ENCODE measurements at regions not wholly inside any gene's neighbourhood (a gene's known extent, or its start where the extent isn't known, plus 50 kb on each side); places are given as distances from the start of the nearest gene placed in this dataset.

DNA sequence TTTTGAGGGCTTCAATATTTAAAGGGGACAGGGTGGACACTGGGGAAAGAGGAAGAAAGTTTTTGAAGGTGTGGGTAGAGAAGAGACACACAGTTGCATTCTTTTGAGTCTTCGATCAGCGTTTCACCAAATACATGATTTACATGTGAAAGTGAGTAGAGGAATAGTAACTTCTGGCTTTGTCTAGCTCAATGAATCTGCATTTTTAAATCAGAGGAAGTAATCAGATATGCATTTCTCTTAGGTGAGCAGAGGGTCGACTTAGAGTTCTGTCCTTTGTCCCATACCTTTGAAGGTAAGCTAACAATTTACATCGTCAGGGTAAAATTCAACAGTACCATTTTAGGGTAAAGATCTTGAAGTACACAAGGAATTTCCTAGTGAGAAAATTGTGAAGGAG is 406.4 kb upstream of the ZNF462 start:
- Histone ChIP-seq H3K79me2 (replicated peaks; ENCODE audit: insufficient read depth, low read length) (no peaks in the 10 kb centered on the region), H3K9me3 (ENCODE audit: low read length) (no peaks in the 10 kb centered on the region), H3K4me2 (ENCODE audit: low read length) (no peak overlapping the region), H3K36me3 (ENCODE audit: insufficient read depth, low read length) (no peaks in the 10 kb centered on the region), H3K9ac (ENCODE audit: low read length) (no peak overlapping the region), H3K4me3 (ENCODE audit: low read length) (no peak overlapping the region), H3K27me3 (ENCODE audit: insufficient read depth, low read depth, low read length) (no peaks in the 10 kb centered on the region), H4K20me1 (ENCODE audit: insufficient read depth) (no peaks in the 10 kb centered on the region), H3K9me2 (ENCODE audit: insufficient read depth, low read length) (no peaks in the 10 kb centered on the region), H3K27ac (ENCODE audit: low read length) (no peak overlapping the region), H3F3A (ENCODE audit: insufficient read depth, low read length, poor library complexity, severe bottlenecking) (no peaks in the 10 kb centered on the region), H2AFZ (ENCODE audit: low read depth, low read length) (no peak overlapping the region)
- TF ChIP-seq SMC3 (conservative IDR thresholded peaks at IDR 0.05; ENCODE audit: poor library complexity) (no peak), EZH2 (IDR thresholded peaks at IDR 0.05; ENCODE audit: borderline replicate concordance, insufficient read depth, low read length, poor library complexity, severe bottlenecking) (no peak), EP300 (conservative IDR thresholded peaks at IDR 0.05; ENCODE audit: poor library complexity, severe bottlenecking) (no peak), REST (IDR thresholded peaks at IDR 0.05; ENCODE audit: borderline replicate concordance) (no peak), TAF1 (IDR thresholded peaks at IDR 0.05; ENCODE audit: low read depth) (no peak), MXI1 (conservative IDR thresholded peaks at IDR 0.05; ENCODE audit: poor library complexity, severe bottlenecking) (no peak), POLR2AphosphoS5 (IDR thresholded peaks at IDR 0.05) (no peak), RAD21 (conservative IDR thresholded peaks at IDR 0.05) (no peak)
- TF ChIP-seq, protein P1, sequence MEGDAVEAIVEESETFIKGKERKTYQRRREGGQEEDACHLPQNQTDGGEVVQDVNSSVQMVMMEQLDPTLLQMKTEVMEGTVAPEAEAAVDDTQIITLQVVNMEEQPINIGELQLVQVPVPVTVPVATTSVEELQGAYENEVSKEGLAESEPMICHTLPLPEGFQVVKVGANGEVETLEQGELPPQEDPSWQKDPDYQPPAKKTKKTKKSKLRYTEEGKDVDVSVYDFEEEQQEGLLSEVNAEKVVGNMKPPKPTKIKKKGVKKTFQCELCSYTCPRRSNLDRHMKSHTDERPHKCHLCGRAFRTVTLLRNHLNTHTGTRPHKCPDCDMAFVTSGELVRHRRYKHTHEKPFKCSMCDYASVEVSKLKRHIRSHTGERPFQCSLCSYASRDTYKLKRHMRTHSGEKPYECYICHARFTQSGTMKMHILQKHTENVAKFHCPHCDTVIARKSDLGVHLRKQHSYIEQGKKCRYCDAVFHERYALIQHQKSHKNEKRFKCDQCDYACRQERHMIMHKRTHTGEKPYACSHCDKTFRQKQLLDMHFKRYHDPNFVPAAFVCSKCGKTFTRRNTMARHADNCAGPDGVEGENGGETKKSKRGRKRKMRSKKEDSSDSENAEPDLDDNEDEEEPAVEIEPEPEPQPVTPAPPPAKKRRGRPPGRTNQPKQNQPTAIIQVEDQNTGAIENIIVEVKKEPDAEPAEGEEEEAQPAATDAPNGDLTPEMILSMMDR (IDR thresholded peaks at IDR 0.05; ENCODE audit: poor library complexity, severe bottlenecking): no peak

DNA sequence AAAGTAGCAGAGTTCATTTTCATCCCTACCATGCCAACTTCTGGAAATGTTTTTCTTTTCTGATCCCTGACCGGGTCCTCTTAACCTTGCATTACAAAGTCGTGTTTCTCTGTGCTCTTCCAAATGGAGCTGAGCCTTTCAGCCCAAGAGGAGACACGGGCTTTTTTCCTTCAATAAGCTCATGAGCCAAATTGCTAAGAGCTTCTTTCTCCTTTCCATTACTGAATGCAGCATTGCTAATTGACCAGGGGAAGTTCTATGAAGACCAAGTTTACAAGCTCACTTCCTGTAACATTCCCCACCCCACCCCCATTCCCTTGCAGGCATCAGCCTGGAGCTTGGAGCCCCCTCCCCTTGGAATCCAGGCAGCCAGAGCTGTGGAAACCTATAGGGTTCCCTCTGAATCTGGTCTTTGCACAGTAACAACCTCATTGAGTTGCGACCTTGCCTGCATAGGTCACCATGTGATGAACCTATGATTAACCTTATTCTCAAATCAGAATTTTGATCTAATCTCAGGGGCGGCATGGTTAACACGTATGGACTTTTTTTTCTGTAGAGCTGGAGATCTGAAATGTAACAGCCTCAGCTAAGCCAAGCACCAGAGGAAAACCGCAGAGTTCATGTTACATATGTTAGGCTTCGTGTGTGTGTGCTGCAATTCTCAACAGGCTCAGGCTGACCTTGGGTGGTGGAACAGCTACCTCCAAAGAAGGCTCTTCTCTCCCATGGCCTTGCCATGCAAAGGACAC is 395.7 kb upstream of the ZNF462 start:
- H3K4me2 ChIP-seq (ENCODE audit: low read length): no peak overlapping the region
- no peaks in the 10 kb centered on the region for H3K36me3 ChIP-seq (ENCODE audit: insufficient read depth, low read length)
- no peaks in the 10 kb centered on the region for H3F3A ChIP-seq (ENCODE audit: insufficient read depth, low read length, poor library complexity, severe bottlenecking)
- no peaks in the 10 kb centered on the region for H3K27me3 ChIP-seq (ENCODE audit: insufficient read depth, low read depth, low read length)
- TF ChIP-seq POLR2AphosphoS5 (IDR thresholded peaks at IDR 0.05) (no peak), EP300 (conservative IDR thresholded peaks at IDR 0.05; ENCODE audit: poor library complexity, severe bottlenecking) (no peak), RAD21 (conservative IDR thresholded peaks at IDR 0.05) (no peak), MXI1 (conservative IDR thresholded peaks at IDR 0.05; ENCODE audit: poor library complexity, severe bottlenecking) (no peak), TAF1 (IDR thresholded peaks at IDR 0.05; ENCODE audit: low read depth) (no peak), SMC3 (conservative IDR thresholded peaks at IDR 0.05; ENCODE audit: poor library complexity) (no peak), EZH2 (IDR thresholded peaks at IDR 0.05; ENCODE audit: borderline replicate concordance, insufficient read depth, low read length, poor library complexity, severe bottlenecking) (no peak), REST (IDR thresholded peaks at IDR 0.05; ENCODE audit: borderline replicate concordance) (no peak)
- TF ChIP-seq, protein P1 (IDR thresholded peaks at IDR 0.05; ENCODE audit: poor library complexity, severe bottlenecking): no peak
- no peaks in the 10 kb centered on the region for H3K79me2 ChIP-seq (replicated peaks; ENCODE audit: insufficient read depth, low read length)
- no peak overlapping the region for H3K27ac ChIP-seq (ENCODE audit: low read length)
- no peaks in the 10 kb centered on the region for H3K9me2 ChIP-seq (ENCODE audit: insufficient read depth, low read length)
- no peaks in the 10 kb centered on the region for H4K20me1 ChIP-seq (ENCODE audit: insufficient read depth)
- no peaks in the 10 kb centered on the region for H3K9me3 ChIP-seq (ENCODE audit: low read length)
- no peak overlapping the region for H3K4me3 ChIP-seq (ENCODE audit: low read length)
- no peak overlapping the region for H3K9ac ChIP-seq (ENCODE audit: low read length)
- H2AFZ ChIP-seq (ENCODE audit: low read depth, low read length): no peak overlapping the region

Measured in neural cell (in vitro differentiated cells).